ENCODE measurements at regions not wholly inside any gene's neighbourhood (a gene's known extent, or its start where the extent isn't known, plus 50 kb on each side); places are given as distances from the start of the nearest gene placed in this dataset.
A peak's percentile ranks its signal among the peaks of the same experiment; 100 is the strongest.

GRCh38 chr4:184292465-184292867 lies 74.8 kb upstream of the ENPP6 start:
- Histone ChIP-seq H3K9ac (replicated peaks in 1 of 4; ENCODE audit: extremely low read depth in 1 of 4, low read depth in 3 of 4, low read length in 3 of 4) (no peak overlapping the region), H3K9me3 (ENCODE audit: insufficient read depth in 2 of 2, low read depth in 1 of 2, low read length in 1 of 2) (peaks cover 3 to 4% of the 10 kb centered on the region in 2 experiments; a peak in 1 of 4 replicates), H2BK120ac (replicated peaks; ENCODE audit: low read depth, low read length) (no peak overlapping the region), H3K27ac (ENCODE audit: low read depth, low read length) (no peak overlapping the region), H3K4ac (replicated peaks; ENCODE audit: insufficient read length, low read depth, low read length) (no peak overlapping the region), H4K20me1 (replicated peaks in 1 of 2; ENCODE audit: control insufficient read depth in 1 of 2, insufficient read depth in 2 of 2, low read length in 2 of 2) (no peaks in the 10 kb centered on the region), H4K8ac (ENCODE audit: extremely low read depth, insufficient read depth, low read length) (peak overlapping the region; percentile 43; the same call in 1 of the 2 replicates), H2BK5ac (ENCODE audit: low read depth, low read length) (no peak overlapping the region), H3K14ac (ENCODE audit: insufficient read length) (no peak overlapping the region), H3K79me1 (ENCODE audit: low read depth, low read length) (no peaks in the 10 kb centered on the region), H3K56ac (replicated peaks; ENCODE audit: insufficient read length, low read depth, low read length) (peak overlapping the region; percentile 71), H4K5ac (ENCODE audit: insufficient read length, low read depth, low read length) (no peak overlapping the region), H3K23me2 (ENCODE audit: low read depth, low read length) (peaks cover 7% of the 10 kb centered on the region; the same call in 1 of the 2 replicates), H3K4me2 (ENCODE audit: insufficient read depth in 1 of 2, low read depth in 2 of 2, low read length in 2 of 2) (no peak overlapping the region), H2BK15ac (ENCODE audit: low read length) (0 out of 2 replicates have a peak overlapping the region, but pooled peaks have one; percentile 76), H3K4me1 (replicated peaks in 1 of 4; ENCODE audit: control insufficient read depth in 3 of 4, insufficient read depth in 4 of 4, low read length in 3 of 4) (peaks cover 0 to 6% (median 2%) of the 10 kb centered on the region in 4 experiments; a peak in 3 of 7 replicates), H3K23ac (ENCODE audit: insufficient read length) (no peak overlapping the region), H3K18ac (ENCODE audit: extremely low read depth, low read length) (peak overlapping the region; percentile 15; the same call in 1 of the 2 replicates), H3K27me3 (replicated peaks in 1 of 4; ENCODE audit: control insufficient read depth in 3 of 4, extremely low read depth in 1 of 4, insufficient read depth in 3 of 4, low read length in 3 of 4) (peaks cover 0 to 1% (median 0%) of the 10 kb centered on the region in 4 experiments; a peak in 1 of 7 replicates), H3K36me3 (ENCODE audit: control insufficient read depth in 2 of 4, insufficient read depth in 4 of 4, low read length in 3 of 4) (no peaks in the 10 kb centered on the region), H2BK12ac (ENCODE audit: low read depth, low read length) (peak overlapping the region; percentile 80), H2AK5ac (ENCODE audit: low read depth, low read length) (peak overlapping the region; percentile 99), H2BK20ac (ENCODE audit: low read length) (0 out of 2 replicates have a peak overlapping the region, but pooled peaks have one; percentile 55), H3K4me3 (ENCODE audit: extremely low read depth in 1 of 4, insufficient read depth in 2 of 4, low read depth in 3 of 4, low read length in 4 of 4) (no peak overlapping the region), H3K79me2 (ENCODE audit: control insufficient read depth in 1 of 2, insufficient read depth in 2 of 2, low read length in 2 of 2) (no peaks in the 10 kb centered on the region), H4K91ac (replicated peaks; ENCODE audit: insufficient read length, low read length) (no peak overlapping the region), H2AFZ (ENCODE audit: low read length) (no peak overlapping the region)
- FAIRE-seq (no peak), DNase-seq (ENCODE audit: low read depth in 1 of 2, low spot score in 2 of 2) (peak in 1 of 2 experiments; percentile 17)
- TF ChIP-seq TBP (IDR thresholded peaks at IDR 0.05; ENCODE audit: low read depth, low read length), result no peak
- TF ChIP-seq YY1 (IDR thresholded peaks at IDR 0.05; ENCODE audit: low read depth, low read length), result no peak
- TF ChIP-seq ATF3 (IDR thresholded peaks at IDR 0.05; ENCODE audit: insufficient read depth, low read depth, low read length), result no peak
- no peak for TF ChIP-seq HDAC6 (IDR thresholded peaks at IDR 0.05; ENCODE audit: low read depth, low read length)
- no peak for TF ChIP-seq JUND (IDR thresholded peaks at IDR 0.05; ENCODE audit: low read length)
- ChIA-PET CTCF (ENCODE audit: partially characterized antibody) (interaction anchor here (0.9 to 1.9 kb wide), 4 partner anchors 9 to 51 kb away, joined by 3 to 5 read pairs (median 4); no protein-coding TSS in a partner anchor), POLR2A (ENCODE audit: partially characterized antibody) (interaction anchor here (0.8 kb wide), 1 partner anchor 49 kb away, joined by 3 read pairs; no protein-coding TSS in a partner anchor)
- WGBS, 2 experiments (ENCODE audit: extremely low coverage in 1 of 2, insufficient coverage in 1 of 2, insufficient read length in 1 of 2, insufficient replicate concordance in 2 of 2, low coverage in 1 of 2, low lambda C conversion rate in 2 of 2, missing lambda C conversion rate in 1 of 2), result 87 to 100% methylated on average over 1 to 3 of the region's 3 CpGs
